Uterus (tissue), 3 donors: ENCODE measurements at regions not wholly inside any gene's neighbourhood (a gene's known extent, or its start where the extent isn't known, plus 50 kb on each side); places are given as distances from the start of the nearest gene placed in this dataset.
"Not testable (repeated sequence)": the region's sequence is repeated elsewhere in the genome, so short reads cannot be mapped to it uniquely, and the experiment has no call there.

Source experiments
- DNase-seq, 2 donors: peaks; one replicate each; pipeline ENCODE4 v3.0.0-alpha.2; 2019 to 2020
- H3K27ac ChIP-seq, 2 donors: fragments of 200-600 bp; sonication (generic); 1 replicate in 1 of 2; 2 replicates in 1 of 2; pipeline ENCODE4 v1.5.1; 2016 to 2018
- H3K27me3 ChIP-seq, 2 donors: fragments of 200-600 bp; sonication (generic); one replicate each; pipeline ENCODE4 v1.5.1; 2018 to 2019; ENCODE audit warnings: control low read depth in 1 of 2
- H3K36me3 ChIP-seq, 2 donors: fragments of 200-600 bp; sonication (generic); one replicate each; pipeline ENCODE4 v1.5.1; 2019; ENCODE audit warnings: control low read depth in 1 of 2
- H3K4me1 ChIP-seq, 2 donors: fragments of 200-600 bp; sonication (generic); one replicate each; pipeline ENCODE4 v1.5.1; 2018 to 2019; ENCODE audit warnings: control low read depth in 1 of 2
- H3K4me3 ChIP-seq, 2 donors: fragments of 200-600 bp; sonication (generic); 1 replicate in 1 of 2; 2 replicates in 1 of 2; pipeline ENCODE4 v1.5.1; 2018 to 2019; ENCODE audit warnings: mild to moderate bottlenecking in 1 of 2
- H3K9me3 ChIP-seq, 2 donors: fragments of 200-600 bp; sonication (generic); one replicate each; pipeline ENCODE4 v1.5.1; 2019; ENCODE audit warnings: control low read depth in 1 of 2
- POLR2A ChIP-seq, 2 donors: fragments of 450-650 bp; IDR thresholded peaks; one replicate each; pipeline ENCODE4 v1.6.1; 2016; ENCODE audit warnings: antibody characterized with exemption in 2 of 2, mild to moderate bottlenecking in 1 of 2, moderate library complexity in 1 of 2
- intact Hi-C: fragments of 100-400 bp; cut with DNase I; formaldehyde crosslinking; loops from one replicate; pipeline ENCODE4 v1.15.1; 2023; ENCODE audit warnings: low total_unique reads
- TF ChIP-seq, protein P1 (sequence below), 4 experiments: fragments of 200-600 bp in 2 of 4; fragments of 450-650 bp in 2 of 4; sonication (generic) in 2 of 4; IDR thresholded peaks; one replicate each; pipeline ENCODE4 v1.5.1; 2016 to 2019; ENCODE audit warnings: antibody characterized with exemption in 4 of 4, mild to moderate bottlenecking in 2 of 4, moderate library complexity in 1 of 4
- donor health status: DM: yes; HTN: yes; CAD: no.

DNA sequence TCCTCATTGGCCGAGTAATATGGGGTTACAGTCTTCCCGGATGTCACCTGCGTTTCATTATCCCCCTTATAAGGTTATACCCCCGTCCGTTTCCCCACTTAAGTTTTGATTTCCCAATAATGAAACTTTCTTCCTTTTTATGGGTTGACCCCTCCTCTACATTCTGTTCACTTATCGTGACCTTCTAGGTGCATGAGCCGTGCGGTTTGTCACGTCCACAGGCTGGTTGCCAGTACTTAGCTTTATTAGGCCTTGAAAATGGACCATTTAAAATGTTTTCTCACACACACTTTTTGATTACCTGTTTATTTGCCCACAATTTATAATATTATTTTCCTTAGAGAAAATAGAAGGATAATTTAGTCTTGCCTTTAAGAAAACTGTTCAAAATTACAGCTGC is 111.5 kb downstream of the FAM174A start:
- Histone ChIP-seq H3K9me3 (no peaks in the 10 kb centered on the region), H3K4me1 (no peaks in the 10 kb centered on the region), H3K27me3 (no peaks in the 10 kb centered on the region), H3K4me3 (no peak overlapping the region), H3K27ac (peak overlapping the region in 1 of 2 donors; percentile 57), H3K36me3 (no peaks in the 10 kb centered on the region)
- intact Hi-C loops: no loop called here
- TF ChIP-seq, protein P1, sequence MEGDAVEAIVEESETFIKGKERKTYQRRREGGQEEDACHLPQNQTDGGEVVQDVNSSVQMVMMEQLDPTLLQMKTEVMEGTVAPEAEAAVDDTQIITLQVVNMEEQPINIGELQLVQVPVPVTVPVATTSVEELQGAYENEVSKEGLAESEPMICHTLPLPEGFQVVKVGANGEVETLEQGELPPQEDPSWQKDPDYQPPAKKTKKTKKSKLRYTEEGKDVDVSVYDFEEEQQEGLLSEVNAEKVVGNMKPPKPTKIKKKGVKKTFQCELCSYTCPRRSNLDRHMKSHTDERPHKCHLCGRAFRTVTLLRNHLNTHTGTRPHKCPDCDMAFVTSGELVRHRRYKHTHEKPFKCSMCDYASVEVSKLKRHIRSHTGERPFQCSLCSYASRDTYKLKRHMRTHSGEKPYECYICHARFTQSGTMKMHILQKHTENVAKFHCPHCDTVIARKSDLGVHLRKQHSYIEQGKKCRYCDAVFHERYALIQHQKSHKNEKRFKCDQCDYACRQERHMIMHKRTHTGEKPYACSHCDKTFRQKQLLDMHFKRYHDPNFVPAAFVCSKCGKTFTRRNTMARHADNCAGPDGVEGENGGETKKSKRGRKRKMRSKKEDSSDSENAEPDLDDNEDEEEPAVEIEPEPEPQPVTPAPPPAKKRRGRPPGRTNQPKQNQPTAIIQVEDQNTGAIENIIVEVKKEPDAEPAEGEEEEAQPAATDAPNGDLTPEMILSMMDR (IDR thresholded peaks at IDR 0.05): no peak
- no peak for TF ChIP-seq POLR2A (IDR thresholded peaks at IDR 0.05)
- no peak for DNase-seq

DNA sequence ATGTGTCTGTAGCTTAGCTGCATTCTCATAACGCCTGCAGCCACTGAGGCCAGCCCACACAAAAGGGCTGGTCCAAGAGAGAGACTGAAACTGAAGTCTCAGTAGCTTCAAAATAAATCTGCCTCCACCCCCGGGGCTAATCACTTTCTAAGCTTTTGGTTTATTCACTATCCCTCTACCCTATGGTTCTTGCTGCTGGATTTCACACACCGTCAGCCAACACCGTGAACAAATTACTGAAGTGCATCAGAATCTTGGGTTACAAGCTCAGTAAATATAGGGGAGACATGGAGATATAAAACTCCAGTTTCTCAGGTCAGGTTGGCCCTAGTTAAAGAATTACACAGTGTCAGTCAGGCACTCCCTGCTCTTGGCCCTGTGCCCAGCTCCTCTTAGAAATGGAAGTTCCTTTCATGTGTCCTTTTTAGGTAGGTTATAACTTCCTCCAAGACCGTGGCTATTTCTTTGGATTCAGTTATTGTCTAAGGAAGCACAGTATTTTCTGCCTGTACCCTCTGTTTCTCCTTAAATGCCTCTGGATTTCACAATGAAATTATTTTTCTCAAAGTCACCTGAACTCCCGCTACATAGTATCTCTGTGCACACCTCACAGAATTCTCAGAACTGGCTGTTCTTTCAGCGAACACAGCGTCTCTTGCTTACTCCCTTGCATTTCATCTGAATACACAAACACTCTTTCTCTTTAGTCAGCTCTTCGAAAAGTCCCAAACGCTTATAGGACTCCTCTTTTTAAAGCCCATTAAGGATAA is 112.5 kb downstream of the FAM174A start:
- Histone ChIP-seq H3K27me3 (no peaks in the 10 kb centered on the region), H3K27ac (peak overlapping the region; percentile 16 to 57), H3K4me1 (no peaks in the 10 kb centered on the region), H3K4me3 (peak overlapping the region in 1 of 2 donors; percentile 19), H3K36me3 (no peaks in the 10 kb centered on the region), H3K9me3 (no peaks in the 10 kb centered on the region)
- TF ChIP-seq POLR2A (IDR thresholded peaks at IDR 0.05): no peak
- TF ChIP-seq, protein P1 (IDR thresholded peaks at IDR 0.05): no peak
- intact Hi-C loops: no loop called here
- DNase-seq: peak; percentile 21 to 60

DNA sequence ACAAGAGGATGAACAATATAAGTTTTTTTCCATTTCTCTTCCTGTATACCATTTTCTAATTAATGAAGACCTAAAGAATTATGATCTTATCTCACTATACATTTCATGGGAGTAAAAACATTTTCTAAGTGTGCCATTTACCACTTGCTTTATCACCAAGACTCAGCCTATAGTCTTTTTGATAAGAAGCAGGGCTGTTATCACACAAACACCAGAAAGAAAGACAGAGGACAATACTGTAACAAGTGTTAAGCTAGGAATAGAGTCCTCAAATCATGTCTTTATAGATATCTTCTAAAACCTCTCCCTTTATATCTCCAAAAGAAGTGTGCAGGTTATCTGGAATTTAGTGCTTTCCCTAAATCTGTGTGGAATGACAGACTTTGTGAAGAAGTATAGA is 119.7 kb downstream of the FAM174A start:
- intact Hi-C loops: no loop called here
- H3K36me3 ChIP-seq: no peaks in the 10 kb centered on the region
- no peaks in the 10 kb centered on the region for H3K4me1 ChIP-seq
- TF ChIP-seq POLR2A (IDR thresholded peaks at IDR 0.05): no peak
- TF ChIP-seq, protein P1 (IDR thresholded peaks at IDR 0.05): no peak
- no peaks in the 10 kb centered on the region for H3K9me3 ChIP-seq
- no peak overlapping the region for H3K27ac ChIP-seq
- no peak overlapping the region for H3K4me3 ChIP-seq
- H3K27me3 ChIP-seq: no peaks in the 10 kb centered on the region
- no peak for DNase-seq

DNA sequence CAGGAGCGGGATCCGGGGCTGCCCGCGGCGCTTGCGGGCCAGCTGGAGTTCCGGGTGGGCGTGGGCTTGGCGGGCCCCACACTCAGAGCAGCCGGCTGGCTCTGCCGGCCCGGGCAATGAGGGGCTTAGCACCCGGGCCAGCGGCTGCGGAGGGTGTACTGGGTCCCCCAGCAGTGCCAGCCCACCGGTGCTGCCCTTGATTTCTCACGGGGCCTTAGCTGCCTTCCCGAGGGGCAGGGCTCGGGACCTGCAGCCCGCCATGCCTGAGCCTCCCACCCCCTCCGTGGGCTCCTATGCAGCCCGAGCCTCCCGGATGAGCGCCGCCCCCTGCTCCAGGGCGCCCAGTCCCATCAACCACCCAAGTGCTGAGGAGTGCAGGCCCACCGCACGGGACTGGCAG is 121.6 kb downstream of the FAM174A start:
- H3K36me3 ChIP-seq, H3K4me3 ChIP-seq, H3K27me3 ChIP-seq, intact Hi-C loops, H3K9me3 ChIP-seq, H3K27ac ChIP-seq, DNase-seq, H3K4me1 ChIP-seq: not testable (repeated sequence)

DNA sequence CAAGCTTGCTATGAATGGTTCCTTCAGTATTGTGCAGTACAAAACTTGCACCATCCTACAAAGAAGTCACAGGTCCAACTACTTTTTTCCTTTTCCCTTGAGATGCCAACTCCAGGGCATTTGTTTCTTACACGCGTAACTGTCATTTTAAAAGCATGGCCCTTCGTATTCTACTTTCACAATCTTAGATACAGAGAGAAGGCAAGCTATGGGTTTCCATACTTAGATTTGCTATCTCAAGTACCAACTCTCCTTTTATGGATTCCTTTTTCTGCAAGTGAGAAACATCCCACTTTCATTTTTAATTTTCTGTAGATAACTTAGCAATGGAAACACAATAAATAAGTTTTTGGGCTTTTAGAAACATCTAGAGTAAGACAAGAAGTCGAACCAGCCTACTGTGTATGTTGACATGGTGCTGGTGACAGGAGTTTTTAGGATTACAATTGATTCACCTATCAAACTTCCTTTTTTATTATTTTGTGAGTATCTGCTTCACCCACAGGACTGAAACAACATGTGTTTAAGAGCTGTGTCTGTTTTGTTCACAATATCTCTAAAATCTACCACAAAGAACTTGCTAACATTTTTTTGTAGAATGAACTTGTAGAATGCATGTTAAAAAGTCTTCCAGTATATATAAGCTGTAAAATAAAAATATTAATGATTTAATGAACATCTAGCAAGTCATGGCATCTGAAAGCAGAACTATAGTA is 124.1 kb downstream of the FAM174A start:
- DNase-seq: no peak
- intact Hi-C loops: no loop called here
- no peak for TF ChIP-seq POLR2A (IDR thresholded peaks at IDR 0.05)
- TF ChIP-seq, protein P1 (IDR thresholded peaks at IDR 0.05): no peak
- no peak overlapping the region for H3K27ac ChIP-seq
- H3K4me3 ChIP-seq: no peak overlapping the region
- no peaks in the 10 kb centered on the region for H3K9me3 ChIP-seq
- no peaks in the 10 kb centered on the region for H3K4me1 ChIP-seq
- no peaks in the 10 kb centered on the region for H3K36me3 ChIP-seq
- no peaks in the 10 kb centered on the region for H3K27me3 ChIP-seq
